NB4 (cell line): ENCODE measurements at regions not wholly inside any gene's neighbourhood (a gene's known extent, or its start where the extent isn't known, plus 50 kb on each side); places are given as distances from the start of the nearest gene placed in this dataset.

Source experiments
- CTCF ChIP-seq: IDR thresholded peaks from one replicate; pipeline ENCODE4 v1.5.1; 2012; ENCODE audit warnings: low read depth, low read length
- MYC ChIP-seq: IDR thresholded peaks from 2 replicates; pipeline ENCODE4 v1.6.1; 2011; ENCODE audit warnings: low read depth, low read length
- POLR2A ChIP-seq: IDR thresholded peaks from 2 replicates; pipeline ENCODE4 v1.6.1; 2011; ENCODE audit warnings: mild to moderate bottlenecking; ENCODE audit not compliant: insufficient read length; ENCODE audit errors: extremely low read depth
- TF ChIP-seq, protein P1 (sequence below): IDR thresholded peaks from 2 replicates; pipeline ENCODE4 v1.6.1; 2011; ENCODE audit warnings: low read depth, low read length

- no peak for TF ChIP-seq CTCF
- TF ChIP-seq, protein P1, sequence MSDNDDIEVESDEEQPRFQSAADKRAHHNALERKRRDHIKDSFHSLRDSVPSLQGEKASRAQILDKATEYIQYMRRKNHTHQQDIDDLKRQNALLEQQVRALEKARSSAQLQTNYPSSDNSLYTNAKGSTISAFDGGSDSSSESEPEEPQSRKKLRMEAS, result no peak
- TF ChIP-seq POLR2A, result no peak
- no peak for TF ChIP-seq MYC
These were observed 502.9 kb upstream of the THBS1 start for GRCh38 chr15:39078026-39078425.
